ACHN (cell line): ENCODE measurements at regions not wholly inside any gene's neighbourhood (a gene's known extent, or its start where the extent isn't known, plus 50 kb on each side); places are given as distances from the start of the nearest gene placed in this dataset.
"Not testable (repeated sequence)": the region's sequence is repeated elsewhere in the genome, so short reads cannot be mapped to it uniquely, and the experiment has no call there.

ENCODE experiments used
- DNase-seq: peaks from one replicate; pipeline ENCODE4 v3.0.0-alpha.2; 2015
- in situ Hi-C: cut with HindIII; loops from 2 replicates; pipeline ENCODE4 v1.10.0; 2017; ENCODE audit warnings: low sequenced_read_pairs, low pct_ligation_motif_present, low pct_unique_long_range_greater_than_20kb

GRCh38 chr13:76687467-76687866 lies 198.7 kb downstream of the KCTD12 start:
- no peak for DNase-seq
- in situ Hi-C loops: no loop called here

GRCh38 chr13:76685938-76686337 lies 200.3 kb downstream of the KCTD12 start:
- no peak for DNase-seq
- in situ Hi-C loops: no loop called here

GRCh38 chr13:76684336-76684735 lies 201.9 kb downstream of the KCTD12 start:
- no peak for DNase-seq
- in situ Hi-C loops: no loop called here

GRCh38 chr13:76683854-76684253 lies 202.4 kb downstream of the KCTD12 start:
- no peak for DNase-seq

GRCh38 chr13:76683168-76683567 lies 203.0 kb downstream of the KCTD12 start:
- in situ Hi-C loops: no loop called here
- no peak for DNase-seq

More at GRCh38 chr13:76683854-76684253, 202.4 kb downstream of the KCTD12 start:
- in situ Hi-C loops: no loop called here

- no peak for DNase-seq
- in situ Hi-C loops: no loop called here
Measured at GRCh38 chr13:76680112-76680511, 206.1 kb downstream of the KCTD12 start.

- DNase-seq: no peak
- in situ Hi-C loops: no loop called here
Measured at GRCh38 chr13:76677043-76677442, 209.2 kb downstream of the KCTD12 start.

GRCh38 chr13:76672420-76672819 lies 213.8 kb downstream of the KCTD12 start:
- in situ Hi-C loops: no loop called here

GRCh38 chr13:76668716-76669115 lies 217.5 kb downstream of the KCTD12 start:
- in situ Hi-C loops: no loop called here
- DNase-seq: no peak

More at GRCh38 chr13:76672420-76672819, 213.8 kb downstream of the KCTD12 start:
- no peak for DNase-seq

GRCh38 chr13:76668141-76668540 lies 218.1 kb downstream of the KCTD12 start:
- no peak for DNase-seq
- in situ Hi-C loops: no loop called here

GRCh38 chr13:76667551-76667950 lies 218.7 kb downstream of the KCTD12 start:
- in situ Hi-C loops: no loop called here

GRCh38 chr13:76663592-76664335 lies 222.4 kb downstream of the KCTD12 start:
- no peak for DNase-seq
- in situ Hi-C loops: no loop called here

More at GRCh38 chr13:76667551-76667950, 218.7 kb downstream of the KCTD12 start:
- DNase-seq: peak; percentile 15

- in situ Hi-C loops, DNase-seq: not testable (repeated sequence)
Measured at GRCh38 chr13:76659074-76659473, 227.1 kb downstream of the KCTD12 start.

- in situ Hi-C loops: no loop called here
- no peak for DNase-seq
Measured at GRCh38 chr13:76656500-76656899, 229.7 kb downstream of the KCTD12 start.

- DNase-seq: no peak
- in situ Hi-C loops: no loop called here
Measured at GRCh38 chr13:76656056-76656455, 230.1 kb downstream of the KCTD12 start.

GRCh38 chr13:76654263-76654662 lies 231.9 kb downstream of the KCTD12 start:
- DNase-seq: no peak
- in situ Hi-C loops: no loop called here

- in situ Hi-C loops: no loop called here
- no peak for DNase-seq
Measured at GRCh38 chr13:76651286-76651685, 234.9 kb downstream of the KCTD12 start.

- in situ Hi-C loops: no loop called here
- no peak for DNase-seq
Measured at GRCh38 chr13:76647550-76647949, 238.7 kb downstream of the KCTD12 start.

- DNase-seq: no peak
- in situ Hi-C loops: no loop called here
Measured at GRCh38 chr13:76646946-76647345, 239.3 kb downstream of the KCTD12 start.

GRCh38 chr13:76645632-76646031 lies 240.6 kb downstream of the KCTD12 start:
- no peak for DNase-seq
- in situ Hi-C loops: no loop called here
